ENCODE measurements at regions not wholly inside any gene's neighbourhood (a gene's known extent, or its start where the extent isn't known, plus 50 kb on each side); places are given as distances from the start of the nearest gene placed in this dataset.

GRCh38 chr11:8790968-8791367 lies 108.4 kb downstream of the RPL27A start:
- Histone ChIP-seq H3K9me3 (replicated peaks) (no peaks in the 10 kb centered on the region), H3K36me3 (no peaks in the 10 kb centered on the region), H3K27me3 (ENCODE audit: low read depth) (no peaks in the 10 kb centered on the region), H3K27ac (replicated peaks) (no peak overlapping the region), H3K4me1 (peaks cover 87% of the 10 kb centered on the region), H3K4me3 (no peak overlapping the region)
- TF ChIP-seq CTCF (IDR thresholded peaks at IDR 0.05; ENCODE audit: borderline replicate concordance) = no peak
- no peak for DNase-seq
- intact Hi-C loops (cut with micrococcal nuclease) = no loop called here

GRCh38 chr11:8792710-8793109 lies 110.1 kb downstream of the RPL27A start:
- DNase-seq = no peak
- intact Hi-C loops (cut with micrococcal nuclease) = no loop called here
- H3K36me3 ChIP-seq = peaks cover 3% of the 10 kb centered on the region
- peaks cover 71% of the 10 kb centered on the region for H3K4me1 ChIP-seq
- H3K4me3 ChIP-seq = no peak overlapping the region
- no peak overlapping the region for H3K27ac ChIP-seq (replicated peaks)
- H3K9me3 ChIP-seq (replicated peaks) = no peaks in the 10 kb centered on the region
- TF ChIP-seq CTCF (IDR thresholded peaks at IDR 0.05; ENCODE audit: borderline replicate concordance) = no peak
- no peaks in the 10 kb centered on the region for H3K27me3 ChIP-seq (ENCODE audit: low read depth)

- H3K36me3 ChIP-seq = peaks cover 4% of the 10 kb centered on the region
- intact Hi-C loops (cut with micrococcal nuclease) = no loop called here
- no peak for DNase-seq
- no peak overlapping the region for H3K27ac ChIP-seq (replicated peaks)
- no peaks in the 10 kb centered on the region for H3K27me3 ChIP-seq (ENCODE audit: low read depth)
- H3K4me3 ChIP-seq = no peak overlapping the region
- no peak for TF ChIP-seq CTCF (IDR thresholded peaks at IDR 0.05; ENCODE audit: borderline replicate concordance)
- peaks cover 68% of the 10 kb centered on the region for H3K4me1 ChIP-seq
- no peaks in the 10 kb centered on the region for H3K9me3 ChIP-seq (replicated peaks)
These were observed 110.7 kb downstream of the RPL27A start for GRCh38 chr11:8793114-8793777.

GRCh38 chr11:8794126-8794525 lies 111.5 kb downstream of the RPL27A start:
- H3K9me3 ChIP-seq (replicated peaks) = no peaks in the 10 kb centered on the region
- H3K27me3 ChIP-seq (ENCODE audit: low read depth) = no peaks in the 10 kb centered on the region
- H3K4me3 ChIP-seq = no peak overlapping the region
- DNase-seq = no peak
- TF ChIP-seq CTCF (IDR thresholded peaks at IDR 0.05; ENCODE audit: borderline replicate concordance) = no peak
- peaks cover 68% of the 10 kb centered on the region for H3K4me1 ChIP-seq
- peaks cover 4% of the 10 kb centered on the region for H3K36me3 ChIP-seq
- intact Hi-C loops (cut with micrococcal nuclease) = no loop called here
- H3K27ac ChIP-seq (replicated peaks) = peak overlapping the region; percentile 85

GRCh38 chr11:8794677-8795103 lies 112.1 kb downstream of the RPL27A start:
- no peak overlapping the region for H3K4me3 ChIP-seq
- H3K27ac ChIP-seq (replicated peaks) = peak overlapping the region; percentile 85
- H3K27me3 ChIP-seq (ENCODE audit: low read depth) = no peaks in the 10 kb centered on the region
- TF ChIP-seq CTCF (IDR thresholded peaks at IDR 0.05; ENCODE audit: borderline replicate concordance) = peak; percentile 67
- no peak for DNase-seq
- H3K4me1 ChIP-seq = peaks cover 68% of the 10 kb centered on the region
- H3K9me3 ChIP-seq (replicated peaks) = no peaks in the 10 kb centered on the region
- H3K36me3 ChIP-seq = peaks cover 4% of the 10 kb centered on the region
- intact Hi-C loops (cut with micrococcal nuclease) = no loop called here
